CD14-positive monocyte (primary cell): ENCODE measurements at regions not wholly inside any gene's neighbourhood (a gene's known extent, or its start where the extent isn't known, plus 50 kb on each side); places are given as distances from the start of the nearest gene placed in this dataset.

ENCODE experiments used
- DNase-seq, 3 donors: peaks; one replicate each; pipeline ENCODE4 v3.0.0-alpha.2; 2011 to 2022
- H2AFZ ChIP-seq: 2 replicates; pipeline ENCODE4 v1.6.0; 2012; ENCODE audit warnings: mild to moderate bottlenecking, low read depth, low read length, inconsistent platforms; ENCODE audit not compliant: insufficient read depth, poor library complexity, severe bottlenecking
- H3K27ac ChIP-seq, 2 donors: 1 replicate in 1 of 2; 2 replicates in 1 of 2; pipeline ENCODE4 v1.5.1; 2012 to 2013; ENCODE audit warnings: low read length in 2 of 2, control low read depth in 1 of 2, inconsistent platforms in 1 of 2, low read depth in 1 of 2, mild to moderate bottlenecking in 1 of 2
- H3K27me3 ChIP-seq, 2 donors: one replicate each; pipeline versions ENCODE4 v1.6.0 to v1.6.1; 2011 to 2013; ENCODE audit warnings: low read length in 2 of 2; ENCODE audit not compliant: control insufficient read depth in 2 of 2, insufficient read depth in 2 of 2
- H3K36me3 ChIP-seq, 2 donors: replicated peaks in 1 of 2; 1 replicate in 1 of 2; 2 replicates in 1 of 2; pipeline versions ENCODE4 v1.5.1 to v1.6.1; 2012 to 2013; ENCODE audit warnings: low read length in 2 of 2, control low read depth in 1 of 2, inconsistent platforms in 1 of 2, mild to moderate bottlenecking in 1 of 2; ENCODE audit not compliant: insufficient read depth in 2 of 2, control insufficient read depth in 1 of 2
- H3K4me1 ChIP-seq, 2 donors: 1 replicate in 1 of 2; 2 replicates in 1 of 2; pipeline versions ENCODE4 v1.5.1 to v1.6.1; 2012 to 2013; ENCODE audit warnings: low read length in 2 of 2, control low read depth in 1 of 2, inconsistent platforms in 1 of 2, mild to moderate bottlenecking in 1 of 2, moderate library complexity in 1 of 2; ENCODE audit not compliant: insufficient read depth in 2 of 2, control insufficient read depth in 1 of 2
- H3K4me2 ChIP-seq: replicated peaks from 2 replicates; pipeline ENCODE3; 2012; ENCODE audit warnings: low read length, moderate library complexity, mild to moderate bottlenecking; ENCODE audit not compliant: poor library complexity, severe bottlenecking; ENCODE audit errors: extremely low read depth
- H3K4me3 ChIP-seq, 3 experiments: fragments of 200-600 bp in 1 of 3; sonication (generic) in 1 of 3; replicated peaks in 1 of 3; 1 replicate in 2 of 3; 2 replicates in 1 of 3; pipeline ENCODE4 v1.5.1; 2011 to 2013; ENCODE audit warnings: low read length in 3 of 3, mild to moderate bottlenecking in 3 of 3, control low read depth in 2 of 3, low read depth in 2 of 3, inconsistent platforms in 1 of 3, moderate library complexity in 1 of 3
- H3K79me2 ChIP-seq: 2 replicates; pipeline ENCODE4 v1.6.0; 2012; ENCODE audit warnings: mild to moderate bottlenecking, control low read depth, inconsistent platforms, low read length, moderate library complexity; ENCODE audit not compliant: insufficient read depth
- H3K9ac ChIP-seq: 2 replicates; pipeline ENCODE4 v1.6.0; 2017; ENCODE audit warnings: low read length, mild to moderate bottlenecking; ENCODE audit not compliant: insufficient read depth, poor library complexity, severe bottlenecking
- H3K9me3 ChIP-seq, 2 donors: replicated peaks in 1 of 2; 1 replicate in 1 of 2; 2 replicates in 1 of 2; pipeline versions ENCODE4 v1.5.1 to v1.6.1; 2012 to 2013; ENCODE audit warnings: low read length in 2 of 2, control low read depth in 1 of 2; ENCODE audit not compliant: control insufficient read depth in 1 of 2, insufficient read depth in 1 of 2
- H4K20me1 ChIP-seq: 2 replicates; pipeline ENCODE4 v1.6.0; 2012; ENCODE audit warnings: mild to moderate bottlenecking, low read length, control low read depth, moderate library complexity; ENCODE audit not compliant: insufficient read depth
- H3K27ac Mint-ChIP-seq, 7 donors: one replicate each; pipeline ENCODE4 v1.8.0; 2020; ENCODE audit warnings: mild to moderate bottlenecking in 7 of 7, mixed read lengths in 7 of 7, moderate library complexity in 6 of 7, inconsistent platforms in 2 of 7
- H3K27me3 Mint-ChIP-seq, 3 donors: one replicate each; pipeline ENCODE4 v1.8.0; 2021 to 2022; ENCODE audit warnings: low read depth in 3 of 3, mild to moderate bottlenecking in 3 of 3, mixed read lengths in 3 of 3, moderate library complexity in 3 of 3, inconsistent platforms in 1 of 3
- H3K36me3 Mint-ChIP-seq, 2 donors: one replicate each; pipeline ENCODE4 v1.8.0; 2020; ENCODE audit warnings: mixed read lengths in 2 of 2, inconsistent platforms in 1 of 2, mild to moderate bottlenecking in 1 of 2
- H3K4me1 Mint-ChIP-seq: one replicate; pipeline ENCODE4 v1.8.0; 2020; ENCODE audit warnings: mild to moderate bottlenecking, mixed read lengths
- H3K4me3 Mint-ChIP-seq, 2 donors: one replicate each; pipeline ENCODE4 v1.8.0; 2020; ENCODE audit warnings: mild to moderate bottlenecking in 2 of 2, mixed read lengths in 2 of 2, moderate library complexity in 1 of 2
- H3K9me3 Mint-ChIP-seq, 7 donors: one replicate each; pipeline ENCODE4 v1.8.0; 2020 to 2022; ENCODE audit warnings: mixed read lengths in 7 of 7, mild to moderate bottlenecking in 6 of 7, moderate library complexity in 6 of 7, inconsistent platforms in 2 of 7
- CTCF ChIP-seq: fragments of 200-600 bp; IDR thresholded peaks from one replicate; pipeline ENCODE4 v1.8.0; 2022; ENCODE audit warnings: antibody characterized with exemption, mild to moderate bottlenecking
- WGBS: methylation state at CpG from one replicate; pipeline ENCODE4 v1.1.5; 2013; ENCODE audit warnings: missing lambda C conversion rate; ENCODE audit not compliant: insufficient coverage; 5-methylcytosine and 5-hydroxymethylcytosine counted together
- intact Hi-C, 2 donors: fragments of 100-400 bp; cut with micrococcal nuclease; formaldehyde crosslinking; loops; one replicate each; pipeline versions ENCODE4 v1.15.0 to v1.15.1; 2023

GRCh38 chr2:145305889-145306288 is 786.0 kb upstream of the ZEB2 start:
- no peak overlapping the region for H2AFZ ChIP-seq
- WGBS = no CpG with 5 or more reads among the region's 1 CpG
- Mint-ChIP-seq H3K27ac (no peak overlapping the region), H3K4me1 (no peaks in the 10 kb centered on the region), H3K27me3 (peaks cover 4 to 8% (median 4%) of the 10 kb centered on the region in 3 donors), H3K36me3 (peaks cover 0 to 2% of the 10 kb centered on the region in 2 donors), H3K4me3 (no peak overlapping the region), H3K9me3 (peaks cover 5 to 17% (median 11%) of the 10 kb centered on the region in 7 donors)
- H3K9me3 ChIP-seq = peaks cover 0 to 7% of the 10 kb centered on the region in 2 donors
- H3K4me2 ChIP-seq = no peak overlapping the region
- no peak for DNase-seq
- no peaks in the 10 kb centered on the region for H3K79me2 ChIP-seq
- intact Hi-C loops = no loop called here
- no peaks in the 10 kb centered on the region for H3K4me1 ChIP-seq
- H3K9ac ChIP-seq = no peak overlapping the region
- H3K36me3 ChIP-seq = no peaks in the 10 kb centered on the region
- no peak overlapping the region for H3K27ac ChIP-seq
- TF ChIP-seq CTCF = no peak
- H4K20me1 ChIP-seq = no peaks in the 10 kb centered on the region
- no peaks in the 10 kb centered on the region for H3K27me3 ChIP-seq
- H3K4me3 ChIP-seq = no peak overlapping the region

- DNase-seq = no peak
- 100% methylated on average over 2 of the region's 3 CpGs for WGBS
- Histone ChIP-seq H3K27ac (no peak overlapping the region), H3K9me3 (peaks cover 0 to 2% of the 10 kb centered on the region in 2 donors), H3K4me1 (no peaks in the 10 kb centered on the region), H3K4me3 (no peak overlapping the region), H3K27me3 (no peaks in the 10 kb centered on the region), H3K36me3 (no peaks in the 10 kb centered on the region), H3K9ac (no peak overlapping the region), H3K4me2 (no peak overlapping the region), H2AFZ (no peak overlapping the region), H4K20me1 (no peaks in the 10 kb centered on the region), H3K79me2 (no peaks in the 10 kb centered on the region)
- Mint-ChIP-seq H3K4me3 (no peak overlapping the region), H3K27ac (no peak overlapping the region), H3K36me3 (peaks cover 0 to 2% of the 10 kb centered on the region in 2 donors), H3K27me3 (peaks cover 4 to 8% (median 4%) of the 10 kb centered on the region in 3 donors), H3K4me1 (no peaks in the 10 kb centered on the region), H3K9me3 (peaks cover 5 to 17% (median 9%) of the 10 kb centered on the region in 7 donors)
- TF ChIP-seq CTCF = no peak
- intact Hi-C loops = no loop called here
These were observed 784.6 kb upstream of the ZEB2 start for GRCh38 chr2:145304501-145304900.
